GM21515 (cell line): ENCODE measurements at regions not wholly inside any gene's neighbourhood (a gene's known extent, or its start where the extent isn't known, plus 50 kb on each side); places are given as distances from the start of the nearest gene placed in this dataset.
A peak's percentile ranks its signal among the peaks of the same experiment; 100 is the strongest.
"Not testable (repeated sequence)": the region's sequence is repeated elsewhere in the genome, so short reads cannot be mapped to it uniquely, and the experiment has no call there.

Source experiments
- ATAC-seq: cut with Tn5 transposase; IDR thresholded peaks from one replicate; pipeline ENCODE4 v1.9.1; 2021; ENCODE audit not compliant: unreplicated experiment

- ATAC-seq: no peak
These were observed 51.0 kb upstream of the RCBTB2 start for GRCh38 chr13:48583859-48584311.

DNA sequence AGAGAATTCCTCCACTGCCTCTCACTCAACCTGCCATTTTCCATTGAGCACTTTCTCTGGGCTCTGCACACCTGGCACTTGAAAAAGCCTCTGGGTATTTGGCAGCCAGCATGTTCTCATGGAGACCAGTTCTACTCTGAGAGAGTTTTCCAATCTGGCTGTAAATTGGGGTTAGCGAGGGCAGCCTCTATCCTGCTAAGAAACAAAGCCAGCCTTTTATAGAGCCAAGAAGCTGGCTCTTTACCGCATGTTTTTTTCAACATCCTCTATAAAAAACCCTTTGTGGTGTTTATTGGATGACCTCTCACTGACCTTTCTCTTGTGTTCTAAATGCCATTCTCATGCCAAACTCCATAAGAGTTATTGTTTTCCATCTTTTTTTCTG is 52.6 kb upstream of the RCBTB2 start:
- ATAC-seq: no peak

DNA sequence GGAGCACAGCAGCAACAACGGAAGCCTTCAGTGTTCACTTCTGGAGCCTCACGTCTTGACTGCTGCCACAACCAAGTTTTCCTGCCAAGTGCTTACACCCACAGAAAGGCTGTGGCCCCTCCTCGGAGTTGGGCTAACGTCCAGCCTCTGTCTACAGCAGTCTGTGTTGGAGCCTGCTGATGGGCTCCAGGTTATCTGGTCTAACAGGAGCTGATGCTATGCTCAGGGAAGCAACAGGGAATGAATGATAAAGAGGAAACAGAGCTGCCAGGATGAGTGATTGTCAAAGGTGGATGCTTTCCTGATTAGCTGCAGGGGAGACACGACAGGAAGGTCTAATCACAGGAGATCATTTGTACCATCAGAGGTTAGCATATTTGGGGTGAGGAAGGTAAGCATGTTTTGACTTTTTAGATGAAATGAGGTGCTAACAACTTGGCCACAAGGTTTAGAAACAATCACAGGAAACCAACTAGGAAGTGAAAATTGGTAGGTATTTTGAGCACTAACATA is 53.8 kb upstream of the RCBTB2 start:
- no peak for ATAC-seq

DNA sequence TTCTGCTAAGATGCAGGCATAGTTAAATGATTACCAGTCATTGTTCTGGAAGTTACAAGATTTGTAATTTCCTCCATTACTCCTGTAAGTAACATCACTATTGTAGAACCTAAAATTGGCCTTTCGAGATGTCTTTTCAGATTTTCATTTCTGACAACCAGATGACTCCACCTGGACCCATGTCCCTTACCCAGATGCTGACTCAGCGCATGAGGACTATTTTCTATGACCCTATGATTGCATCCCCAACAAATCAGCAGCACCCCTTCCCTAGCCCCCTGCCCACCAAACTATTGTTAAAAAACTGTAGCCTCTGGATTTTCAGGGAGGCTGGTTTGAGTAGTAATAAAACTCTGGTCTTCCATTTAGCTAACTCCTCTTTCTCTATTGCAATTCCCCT is 55.2 kb upstream of the RCBTB2 start:
- ATAC-seq: no peak

DNA sequence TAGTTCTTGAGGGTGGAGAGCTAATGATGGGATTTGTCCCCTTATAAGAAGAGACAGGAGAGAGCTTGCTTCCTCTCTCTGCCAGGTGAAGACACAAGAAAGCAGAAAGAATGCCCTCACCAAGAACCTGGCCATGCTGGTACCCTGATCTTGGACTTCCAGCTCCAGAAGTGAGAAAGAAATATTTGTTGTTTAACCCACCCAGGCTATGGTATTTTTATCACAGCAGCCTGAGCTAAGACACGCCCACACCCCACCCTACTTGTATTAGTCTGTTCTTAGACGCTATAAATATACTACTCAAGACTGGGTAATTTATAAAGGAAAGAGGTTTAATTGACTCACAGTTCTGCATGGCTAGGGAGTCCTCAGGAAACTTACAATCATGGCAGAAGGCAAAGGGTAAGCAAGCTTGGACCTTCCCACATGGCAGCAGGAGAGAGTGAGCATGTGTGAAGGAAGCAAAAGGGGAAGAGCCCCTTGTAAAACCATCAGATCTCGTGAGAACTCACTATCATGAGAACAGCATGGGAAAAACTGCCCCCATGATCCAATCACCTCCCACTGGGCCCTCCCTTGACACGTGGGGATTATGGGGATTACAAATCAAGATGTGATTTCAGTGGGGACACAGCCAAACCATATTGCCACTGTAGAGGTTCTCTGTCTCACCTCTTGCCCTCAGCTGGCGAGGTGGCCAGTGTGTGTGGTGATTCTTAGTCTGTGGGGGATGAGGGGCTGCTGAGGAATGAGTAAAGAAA is 57.4 kb upstream of the RCBTB2 start:
- ATAC-seq: no peak

DNA sequence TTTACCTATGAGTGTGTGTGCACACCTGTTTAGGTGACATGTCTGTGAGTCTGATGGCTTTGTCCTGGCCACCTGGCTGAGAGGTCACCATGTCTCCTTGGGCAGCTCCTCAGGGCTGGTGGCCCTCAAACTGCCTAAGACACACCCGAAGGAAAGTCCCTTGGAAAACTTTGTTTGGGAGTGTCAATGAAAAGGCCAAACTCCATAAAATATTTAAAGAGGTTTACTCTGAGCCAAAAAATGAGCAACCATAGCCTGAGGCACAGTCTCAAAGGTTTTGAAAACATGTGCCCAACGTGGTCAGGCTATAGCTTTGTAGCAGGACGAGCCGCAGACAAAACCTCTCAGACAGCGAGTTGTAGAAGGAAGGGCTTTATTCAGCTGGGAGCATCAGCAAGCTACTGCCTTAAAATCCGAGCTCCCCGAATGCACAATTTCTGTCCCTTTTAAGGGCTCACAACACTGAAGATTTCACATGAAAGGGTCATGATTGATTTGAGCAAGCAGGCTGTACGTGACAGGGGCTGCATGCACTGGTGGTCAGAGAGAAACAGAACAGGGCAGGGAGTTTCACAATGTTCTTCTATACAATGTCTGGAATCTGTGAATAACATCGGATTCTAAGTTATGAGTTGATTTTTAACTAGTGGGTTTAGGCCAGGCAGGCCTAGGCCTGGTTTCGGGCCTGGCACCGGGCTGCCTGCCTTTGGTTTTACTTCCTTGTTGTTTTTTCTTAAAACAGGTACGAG is 58.4 kb upstream of the RCBTB2 start:
- not testable (repeated sequence) for ATAC-seq

- ATAC-seq: no peak
These were observed 59.2 kb upstream of the RCBTB2 start for GRCh38 chr13:48591889-48592687.

DNA sequence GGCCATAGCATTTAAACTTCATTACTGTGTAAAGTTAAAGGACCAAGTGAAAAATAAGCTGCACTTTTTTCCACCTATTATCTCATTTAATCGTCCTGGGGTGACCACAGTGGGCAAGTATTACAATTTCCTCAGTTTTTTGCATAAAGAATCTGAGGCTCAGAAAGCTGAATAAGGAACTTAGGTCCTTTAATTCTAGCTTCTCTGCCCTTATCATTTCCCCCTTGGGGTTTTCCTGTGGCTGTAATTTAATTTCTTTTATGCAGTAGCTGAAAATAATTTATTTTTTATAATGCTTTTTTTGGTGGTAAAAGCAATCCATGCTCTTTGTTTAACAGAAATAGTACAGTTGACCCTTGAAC is 59.8 kb upstream of the RCBTB2 start:
- ATAC-seq: no peak

DNA sequence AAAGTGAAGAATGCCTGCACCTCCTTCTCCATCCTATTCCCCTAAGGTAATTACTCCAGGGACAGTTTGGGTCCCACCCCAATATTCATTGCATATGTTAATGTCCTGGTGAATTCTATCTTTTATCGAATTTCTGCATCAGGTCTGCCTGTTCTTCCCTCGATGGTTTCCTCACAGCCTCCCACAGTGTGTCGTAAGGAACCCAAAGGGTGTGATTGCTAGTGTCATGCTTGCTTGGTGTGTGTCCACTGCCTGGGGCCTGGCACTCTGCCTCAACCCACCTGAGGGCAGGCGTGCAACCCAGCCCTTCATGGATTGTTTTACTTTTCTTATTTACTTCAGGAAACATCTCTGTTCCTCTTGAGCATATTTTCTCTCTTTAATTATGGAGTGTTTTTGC is 60.2 kb upstream of the CYSLTR2 start:
- ATAC-seq: no peak

DNA sequence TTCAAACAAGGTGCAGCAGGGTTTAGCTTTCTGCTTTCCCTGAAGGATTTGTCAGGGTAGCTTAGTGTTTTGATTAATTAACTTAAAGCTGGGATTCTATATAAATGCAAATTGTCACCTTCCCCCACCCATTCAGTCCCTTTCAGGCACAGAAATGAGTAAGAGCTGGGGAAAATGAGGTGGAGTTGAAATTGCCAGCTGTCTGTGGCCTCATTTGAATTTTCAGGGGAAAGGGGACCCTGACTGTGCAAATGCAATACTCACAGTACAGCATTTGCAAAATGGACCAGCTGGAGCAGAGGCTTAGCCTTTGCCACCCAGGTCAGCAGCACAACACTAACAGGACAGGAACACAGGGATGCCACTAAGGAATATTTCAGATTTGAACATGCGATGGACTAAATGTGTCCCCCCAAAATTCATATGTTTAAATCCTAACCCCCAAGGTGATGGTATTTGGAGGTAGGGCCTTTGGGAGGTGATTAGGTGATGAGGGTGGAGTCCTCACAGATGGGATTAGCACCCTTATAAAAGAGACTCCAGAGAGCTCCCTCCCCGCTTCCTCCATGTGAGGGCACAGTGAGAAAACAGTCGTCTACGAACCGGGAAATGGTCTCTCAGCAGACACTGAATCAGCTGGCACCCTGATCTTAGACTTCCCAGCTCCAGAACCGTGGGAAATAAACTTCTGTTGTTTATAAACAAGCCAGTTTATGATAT is 59.5 kb upstream of the CYSLTR2 start:
- ATAC-seq: no peak

DNA sequence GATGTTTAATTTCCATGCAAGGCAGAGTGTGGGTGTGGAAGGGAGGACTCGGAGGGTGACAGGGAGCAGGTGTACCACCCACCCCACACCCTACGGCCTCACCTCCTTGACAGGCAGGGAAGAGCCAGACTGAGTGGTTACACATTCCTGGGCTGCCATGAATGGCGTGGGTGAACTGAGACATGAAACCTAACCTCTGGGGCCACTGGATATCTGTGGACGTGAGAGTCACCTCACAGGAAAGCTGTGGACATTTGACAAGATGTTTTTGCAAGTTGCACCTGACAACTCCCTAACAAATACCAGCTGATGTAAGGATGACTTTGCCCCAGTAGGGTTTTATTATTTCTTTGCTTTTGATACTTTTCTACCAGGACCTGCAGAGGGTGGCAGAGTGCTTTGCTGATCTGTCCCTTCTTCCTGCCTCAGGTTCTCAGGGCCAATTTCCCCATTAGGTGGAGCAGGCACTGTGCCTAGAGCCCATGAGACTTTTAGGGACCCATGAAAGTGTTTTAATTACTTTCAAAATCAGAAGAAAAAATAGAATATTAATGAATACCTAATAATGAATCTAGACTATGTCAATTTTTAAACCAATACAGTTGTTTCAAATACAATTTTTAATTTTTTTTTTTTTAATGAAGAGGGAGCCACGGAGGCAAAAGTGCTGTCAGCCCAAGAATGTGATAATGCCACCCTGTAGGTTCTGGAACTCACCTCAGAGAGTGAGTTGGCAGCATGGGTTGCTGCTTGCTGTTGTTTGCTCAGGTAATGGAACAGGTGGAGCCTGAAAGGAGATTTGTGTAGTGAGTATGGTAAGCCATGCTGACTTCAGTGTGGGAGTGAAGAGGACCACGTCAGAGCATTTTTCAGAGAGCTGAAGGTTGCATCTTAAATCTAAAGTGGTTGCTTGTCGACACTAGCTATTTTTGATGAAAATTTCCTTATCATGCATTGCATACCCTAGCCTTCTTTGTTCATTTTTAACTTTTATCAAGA is 58.0 kb upstream of the CYSLTR2 start:
- peak; percentile 57 for ATAC-seq

DNA sequence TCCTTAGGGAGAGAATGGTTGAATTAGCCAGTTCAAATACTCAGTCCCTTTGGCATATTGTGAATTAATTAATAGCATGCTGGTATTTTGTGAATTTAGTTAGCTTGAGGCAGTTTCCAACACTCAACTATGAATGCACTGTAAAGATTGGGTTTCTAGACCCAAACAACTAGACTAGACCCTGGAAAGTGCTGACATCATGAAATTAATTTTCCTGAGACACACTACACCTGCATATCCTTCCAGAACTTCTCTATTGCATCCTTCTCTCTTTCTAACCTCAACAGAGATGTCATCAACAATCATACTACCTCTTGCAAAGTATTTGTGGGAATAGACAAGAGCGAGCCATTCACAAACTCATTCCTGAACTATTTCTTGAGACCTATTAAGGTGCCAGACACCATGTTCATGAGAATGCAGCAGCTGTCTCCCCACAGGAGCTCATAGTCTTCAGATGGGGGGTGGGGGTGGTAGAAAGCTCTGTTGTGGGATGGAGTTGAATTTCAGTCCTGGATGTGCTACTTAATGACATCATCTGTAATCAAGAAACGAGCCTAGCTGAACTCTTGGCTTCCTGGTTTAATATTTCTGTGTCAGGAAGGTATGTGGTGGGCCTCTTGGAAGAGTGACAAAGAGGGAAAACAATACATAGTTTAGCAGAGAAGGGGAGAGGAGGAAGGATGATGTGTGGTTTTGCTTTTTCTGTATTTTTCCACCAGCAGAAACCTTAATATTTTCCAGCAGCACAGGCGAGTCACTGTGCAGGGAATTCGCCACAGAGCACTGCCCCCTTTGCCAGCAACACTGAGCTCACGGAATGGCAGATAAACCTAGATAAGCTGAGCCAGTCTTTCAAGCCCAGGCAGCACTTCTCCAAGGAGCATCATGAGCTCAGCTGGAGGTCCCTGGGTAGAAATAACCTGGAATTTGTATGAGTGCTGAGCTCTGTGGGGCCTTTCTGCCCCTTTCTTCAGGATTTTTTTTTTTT is 53.1 kb upstream of the CYSLTR2 start:
- ATAC-seq: no peak

DNA sequence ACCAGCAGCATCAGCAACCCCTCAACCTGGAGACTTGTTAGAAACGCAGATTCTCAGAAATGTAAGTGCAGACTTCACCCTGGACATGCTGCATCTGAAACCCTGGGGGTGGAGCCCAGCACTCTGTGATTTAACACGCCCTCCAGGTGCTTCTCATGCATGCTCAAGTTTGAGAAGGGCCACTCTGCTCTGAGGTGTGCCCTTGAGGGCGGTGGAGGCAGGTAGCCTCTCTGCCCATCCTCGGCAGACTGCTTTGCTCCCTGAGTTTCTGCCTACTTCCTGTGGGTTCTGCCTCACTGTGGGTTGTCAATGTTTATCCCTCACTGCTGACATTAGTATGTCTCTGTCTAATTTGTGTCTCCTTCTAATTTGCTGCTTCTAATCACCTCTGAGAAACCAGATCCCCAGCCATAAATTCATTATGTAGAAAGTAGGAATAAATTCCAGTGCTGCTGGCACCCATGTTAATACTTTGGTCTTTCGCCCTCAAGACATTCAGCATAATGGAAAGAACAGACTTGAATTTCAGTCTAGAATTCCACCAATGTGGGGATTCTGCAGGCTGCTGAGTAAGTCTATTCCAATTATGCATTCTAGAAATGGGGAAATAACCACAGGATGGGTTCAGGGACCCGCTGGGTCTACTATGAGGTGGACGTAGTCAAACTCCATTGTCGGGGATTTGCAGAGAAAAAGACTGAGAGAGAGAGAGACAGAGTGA is 51.3 kb upstream of the CYSLTR2 start:
- no peak for ATAC-seq

DNA sequence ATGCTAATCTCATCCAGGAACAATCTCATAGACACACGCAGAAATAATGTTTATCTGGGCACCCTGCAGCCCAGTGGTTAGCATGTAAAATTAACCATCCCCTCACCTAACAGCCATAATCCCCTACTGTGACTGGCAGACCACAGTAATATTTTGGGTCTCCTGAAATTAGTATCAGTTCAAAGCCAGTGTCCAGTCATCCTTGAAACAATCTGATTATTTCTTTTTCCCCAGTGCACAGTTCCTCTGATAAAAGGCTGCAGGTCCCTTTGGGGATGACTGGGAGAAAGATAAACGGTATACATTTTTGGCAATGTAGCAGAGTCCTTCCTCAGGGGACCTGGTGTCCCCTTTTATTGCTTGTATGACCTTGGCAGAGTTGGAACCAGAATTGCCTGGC is 50.4 kb upstream of the CYSLTR2 start:
- ATAC-seq: no peak
